Brain pericyte (primary cell): ENCODE measurements at regions not wholly inside any gene's neighbourhood (a gene's known extent, or its start where the extent isn't known, plus 50 kb on each side); places are given as distances from the start of the nearest gene placed in this dataset.

Experiments used
- DNase-seq: peaks from one replicate; pipeline ENCODE4 v3.0.0-alpha.2; 2012; ENCODE audit warnings: low read depth, low spot score

- DNase-seq = no peak
Observed at GRCh38 chr11:110984147-110984546, 261.4 kb upstream of the POU2AF2 start.

- no peak for DNase-seq
Observed at GRCh38 chr11:110982214-110982613, 263.3 kb upstream of the POU2AF2 start.

- no peak for DNase-seq
Observed at GRCh38 chr11:110979696-110980095, 265.8 kb upstream of the POU2AF2 start.

DNA sequence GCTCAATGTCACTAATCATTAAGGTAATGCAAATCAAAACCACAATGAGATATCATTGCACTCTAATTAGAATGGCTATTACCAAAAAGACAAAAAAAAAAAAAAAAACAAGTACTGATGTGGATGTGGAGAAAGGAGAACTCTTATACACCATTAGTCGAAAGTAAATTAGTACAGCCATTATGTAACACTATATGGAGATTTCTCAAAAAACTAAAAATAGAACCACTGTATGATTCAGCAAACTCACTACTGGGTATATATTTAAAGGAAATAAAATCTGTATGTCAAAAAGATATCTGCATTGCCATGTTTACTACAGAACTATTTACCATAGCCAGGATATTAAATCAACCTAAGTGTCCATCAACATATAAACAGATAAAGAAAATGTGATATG, 265.4 kb upstream of the ARHGAP20 start:
- DNase-seq = no peak

DNA sequence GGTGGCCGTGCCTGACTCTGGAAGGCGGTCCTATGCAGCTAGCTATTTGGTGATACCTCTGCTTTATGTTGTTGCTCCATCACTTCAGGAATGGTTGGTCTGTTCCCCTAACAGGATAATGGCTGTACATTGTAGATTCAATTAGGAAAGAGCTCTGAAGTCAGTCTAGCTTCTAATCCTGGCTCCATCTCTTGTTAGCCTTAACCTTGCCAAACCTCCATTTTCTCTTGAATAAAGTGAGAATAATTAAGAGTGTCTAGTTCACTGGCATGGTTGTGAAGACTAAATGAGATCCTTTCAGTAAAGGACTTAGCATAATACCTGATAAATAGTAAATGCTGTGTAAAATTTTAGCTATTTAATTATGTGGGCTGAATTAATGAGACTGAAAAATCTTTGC, 262.5 kb upstream of the ARHGAP20 start:
- DNase-seq = no peak

DNA sequence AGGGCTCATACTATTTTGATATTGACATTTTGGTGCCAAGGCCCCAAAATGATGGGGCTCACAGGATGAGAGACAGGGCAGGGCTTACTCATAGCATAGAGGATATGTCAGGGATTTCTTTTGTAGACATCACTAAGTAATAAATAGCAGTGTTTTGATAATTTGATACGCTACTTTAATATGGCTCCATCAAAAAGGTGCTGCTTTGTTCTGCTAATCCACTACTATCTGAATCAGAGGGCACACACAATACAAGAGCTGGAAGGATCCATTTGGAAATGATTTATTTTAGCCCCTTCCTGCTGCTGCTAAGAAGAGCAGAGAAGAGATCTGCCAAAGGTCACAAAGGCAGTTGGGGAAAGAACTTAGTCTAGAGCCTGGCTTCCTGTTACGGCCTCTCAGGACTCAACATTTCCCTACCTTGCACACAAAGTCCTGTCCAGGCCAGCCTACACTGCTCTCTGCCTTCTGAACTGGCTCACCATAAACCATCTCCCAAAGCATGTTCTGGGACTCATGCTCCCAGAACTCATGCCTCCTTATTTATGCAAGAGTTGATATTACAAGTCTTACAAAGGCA, 261.3 kb upstream of the ARHGAP20 start:
- DNase-seq = no peak

- no peak for DNase-seq
Observed at GRCh38 chr11:110972640-110973039, 260.4 kb upstream of the ARHGAP20 start.

GRCh38 chr11:110972106-110972505, 259.9 kb upstream of the ARHGAP20 start:
- DNase-seq = no peak

- no peak for DNase-seq
Observed at GRCh38 chr11:110971140-110971539, 258.9 kb upstream of the ARHGAP20 start.

DNA sequence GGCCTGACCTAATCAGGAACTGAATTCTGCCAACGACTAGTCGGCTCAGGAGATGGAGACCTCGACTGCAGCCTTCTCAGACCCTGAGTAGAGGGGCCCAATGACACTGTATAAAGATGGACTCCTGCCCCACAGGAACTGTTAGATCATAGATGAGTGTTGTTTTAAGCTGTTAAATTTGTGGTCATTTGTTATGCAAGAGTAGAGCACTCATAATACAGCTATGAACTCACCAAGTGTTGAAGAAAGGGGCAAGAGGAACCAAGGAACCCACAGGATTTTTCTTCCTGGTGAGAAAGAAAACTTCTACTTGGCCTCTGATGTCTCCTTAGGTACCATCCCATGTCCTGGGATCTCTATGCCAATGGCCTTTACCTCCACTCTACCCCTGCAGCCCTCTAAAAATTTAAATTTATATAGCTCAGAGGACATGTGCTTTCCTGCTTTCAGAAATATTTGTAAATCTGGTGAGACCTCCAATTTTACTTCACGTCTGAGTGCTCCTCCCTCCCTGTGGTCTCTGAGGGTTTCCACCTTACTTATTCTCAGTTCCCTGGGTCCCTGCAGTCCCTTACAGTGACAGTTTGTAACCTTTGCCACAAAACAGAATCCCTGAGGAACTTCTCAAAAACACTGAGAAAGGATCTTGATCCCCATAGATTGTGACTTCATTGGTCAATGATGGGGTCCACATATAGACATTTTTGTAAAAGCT, 256.3 kb upstream of the ARHGAP20 start:
- DNase-seq = no peak

- DNase-seq = no peak
Observed at GRCh38 chr11:110966131-110966530, 253.9 kb upstream of the ARHGAP20 start.

DNA sequence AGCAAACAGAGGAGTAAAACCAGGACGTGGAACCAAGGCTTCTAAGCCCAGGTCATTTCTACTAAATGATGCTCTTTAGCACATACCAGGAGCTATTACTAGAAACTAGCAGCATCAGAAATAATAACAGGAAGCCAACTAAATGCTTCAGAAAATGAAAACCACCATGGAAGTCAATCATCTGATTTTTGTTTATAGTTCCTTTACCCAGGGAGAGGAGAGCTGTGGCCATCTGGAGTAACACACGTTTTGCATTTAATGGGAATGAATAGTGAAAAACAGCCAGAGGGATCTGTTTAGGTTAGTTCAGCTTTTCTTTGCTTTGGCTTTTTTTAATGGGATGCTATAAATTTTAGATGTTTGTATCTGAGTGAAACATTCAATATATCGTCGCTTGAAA, 250.7 kb upstream of the ARHGAP20 start:
- DNase-seq = no peak

DNA sequence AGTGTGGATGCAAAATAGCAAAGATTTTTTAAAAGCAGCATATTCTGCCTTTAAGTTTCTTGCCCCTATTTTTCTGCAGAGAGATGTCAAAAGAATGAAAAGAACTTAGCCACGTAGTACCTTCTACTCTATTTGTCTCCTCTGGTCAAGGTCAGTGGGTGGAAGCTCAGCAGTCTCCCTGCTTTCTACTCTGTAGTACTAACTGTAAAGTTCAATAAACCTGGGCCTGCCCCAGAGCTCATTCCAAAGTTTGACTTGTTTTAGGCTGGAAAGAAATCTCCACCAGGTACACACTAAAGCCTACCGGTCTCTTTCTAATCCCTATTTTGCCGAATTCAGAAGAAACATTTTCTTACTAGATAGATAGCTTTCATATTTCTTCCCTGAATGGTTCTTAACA, 247.9 kb upstream of the ARHGAP20 start:
- no peak for DNase-seq

DNA sequence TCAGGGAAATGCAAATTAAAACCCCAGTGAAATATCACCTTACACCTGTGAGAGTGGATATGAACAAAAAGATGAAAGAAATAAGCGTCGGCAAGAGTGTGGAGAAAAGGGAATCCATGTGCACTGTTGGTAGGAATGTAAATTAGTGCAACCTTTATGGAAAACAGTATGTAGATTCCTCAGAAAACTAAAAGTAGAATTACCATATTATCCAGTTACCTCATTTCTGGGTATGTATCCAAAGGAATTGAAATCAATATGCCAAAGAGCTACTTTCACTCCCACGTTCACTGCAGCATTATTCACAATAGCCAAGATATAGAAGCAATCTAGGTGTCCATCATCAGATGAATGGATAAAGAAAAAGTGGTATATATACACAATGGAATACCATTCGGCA, 246.0 kb upstream of the ARHGAP20 start:
- DNase-seq = no peak

GRCh38 chr11:110955776-110956175, 243.5 kb upstream of the ARHGAP20 start:
- no peak for DNase-seq

- no peak for DNase-seq
Observed at GRCh38 chr11:110951950-110952503, 239.8 kb upstream of the ARHGAP20 start.

DNA sequence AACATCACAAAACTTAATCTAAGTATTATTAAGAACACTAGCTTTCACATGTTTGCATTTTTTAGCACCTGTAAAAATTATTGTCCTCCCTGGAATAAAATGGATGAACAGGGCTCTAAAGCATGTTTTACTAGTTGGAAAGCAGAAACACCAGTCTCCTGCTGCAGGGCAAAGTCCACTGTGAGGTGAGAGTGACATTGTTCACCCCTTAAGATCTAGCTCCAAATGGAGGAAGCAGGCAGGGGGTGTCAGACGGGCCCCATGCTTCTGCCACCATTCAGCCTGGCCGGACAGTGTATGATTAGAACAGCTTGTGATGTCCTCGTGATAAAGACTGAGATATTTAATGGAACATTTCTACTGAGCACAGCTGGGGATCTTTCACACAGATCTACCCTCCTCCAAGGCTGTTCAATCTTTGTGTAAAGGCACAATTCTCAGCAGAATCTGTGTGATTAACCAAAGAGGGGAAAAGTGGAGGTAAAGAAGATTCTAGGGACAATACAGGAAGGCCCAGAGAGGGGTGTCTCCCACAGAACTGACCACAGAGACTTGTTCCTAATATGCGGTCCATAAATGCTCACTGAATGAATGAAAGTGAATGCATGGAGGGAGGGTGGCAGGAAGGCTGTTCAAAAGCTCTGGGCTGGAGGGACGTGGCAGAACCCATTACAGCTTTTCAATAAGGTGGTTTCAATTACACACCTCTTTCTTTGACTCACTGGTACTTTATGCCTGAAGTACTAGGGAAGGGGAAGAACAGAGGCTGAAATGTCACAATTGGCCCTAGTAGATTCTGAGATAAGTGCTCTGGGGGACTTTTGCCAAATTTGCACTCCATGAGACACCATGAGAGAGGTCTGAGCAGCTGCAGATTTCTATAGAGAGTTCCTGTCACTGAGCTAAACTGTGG, 239.1 kb upstream of the ARHGAP20 start:
- no peak for DNase-seq

GRCh38 chr11:110948112-110948511, 235.9 kb upstream of the ARHGAP20 start:
- DNase-seq = no peak

GRCh38 chr11:110947096-110947495, 234.9 kb upstream of the ARHGAP20 start:
- DNase-seq = no peak

DNA sequence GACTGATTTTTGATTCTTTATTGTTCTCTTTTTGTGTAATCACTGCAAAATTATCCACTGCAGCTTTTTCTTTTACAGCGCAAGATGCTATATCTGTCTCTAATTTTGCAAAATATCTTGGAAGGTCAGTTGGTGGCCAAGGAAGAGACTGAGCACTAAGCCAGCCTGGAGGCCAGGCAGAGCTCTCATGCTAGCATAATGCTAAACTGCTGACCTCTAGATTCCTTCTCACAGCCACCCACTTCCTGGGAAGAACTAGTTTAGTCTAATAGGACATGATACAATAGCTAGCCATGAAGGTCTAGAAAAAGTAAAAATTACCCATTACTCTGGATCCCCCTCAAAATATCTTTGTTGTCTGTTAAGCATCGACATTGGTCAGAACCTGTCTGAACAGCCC, 227.2 kb upstream of the ARHGAP20 start:
- DNase-seq = no peak

- DNase-seq = no peak
Observed at GRCh38 chr11:110935018-110935640, 222.9 kb upstream of the ARHGAP20 start.

DNA sequence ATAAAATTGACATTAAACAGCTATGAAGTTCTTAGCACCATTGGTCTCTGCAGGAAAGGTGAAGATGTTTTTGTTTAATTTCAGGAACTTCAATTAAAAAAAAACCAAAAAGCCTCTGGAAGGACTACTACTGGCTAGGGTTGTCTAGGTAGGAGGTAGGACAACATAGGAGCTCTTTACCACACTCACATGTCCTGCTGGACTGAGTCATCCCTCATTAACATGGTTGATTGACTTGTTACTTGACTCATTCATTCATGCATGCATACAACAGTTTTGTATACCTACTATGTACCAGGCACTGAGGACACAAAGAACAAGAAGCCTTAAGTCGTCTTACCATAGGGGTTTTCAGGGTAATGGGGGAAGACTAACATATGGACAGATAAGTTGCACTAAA, 216.9 kb upstream of the ARHGAP20 start:
- DNase-seq = no peak
